ENCODE measurements at regions not wholly inside any gene's neighbourhood (a gene's known extent, or its start where the extent isn't known, plus 50 kb on each side); places are given as distances from the start of the nearest gene placed in this dataset.
A peak's percentile ranks its signal among the peaks of the same experiment; 100 is the strongest.

GRCh38 chr1:25098717-25099116 is 133.6 kb downstream of the SYF2 start:
- H3K27me3 ChIP-seq (replicated peaks in 1 of 7) = peaks cover 0 to 11% (median 0%) of the 10 kb centered on the region in 7 donors
- peaks cover 0 to 4% (median 0%) of the 10 kb centered on the region in 8 donors for H3K9me3 ChIP-seq
- DNase-seq = no peak
- H3K4me3 ChIP-seq = no peak overlapping the region
- intact Hi-C loops (cut with DNase I; ENCODE audit: low total_unique reads) = no loop called here
- peaks cover 12 to 58% (median 35%) of the 10 kb centered on the region in 6 donors for H3K4me1 ChIP-seq
- H3K27ac ChIP-seq = peak overlapping the region in 4 of 8 donors; percentile 6 to 68 (median 34)
- H3K36me3 ChIP-seq = no peaks in the 10 kb centered on the region
- WGBS, 5 donors = 67 to 78% (median 76%) methylated on average over 4 of the region's 4 CpGs
- no peak for TF ChIP-seq POLR2AphosphoS5 (IDR thresholded peaks at IDR 0.05)
- no peak for TF ChIP-seq CTCF (IDR thresholded peaks at IDR 0.05 in 8 of 11, conservative IDR thresholded peaks at IDR 0.05 in 3 of 11)
- TF ChIP-seq POLR2A (IDR thresholded peaks at IDR 0.05) = no peak

GRCh38 chr1:25096307-25097150 is 135.8 kb downstream of the SYF2 start:
- Histone ChIP-seq H3K4me3 (no peak overlapping the region), H3K9me3 (peaks cover 0 to 4% (median 0%) of the 10 kb centered on the region in 8 donors), H3K27me3 (replicated peaks in 1 of 7) (peaks cover 0 to 4% (median 0%) of the 10 kb centered on the region in 7 donors), H3K4me1 (peaks cover 12 to 52% (median 32%) of the 10 kb centered on the region in 6 donors), H3K27ac (no peak overlapping the region), H3K36me3 (no peaks in the 10 kb centered on the region)
- no peak for DNase-seq
- TF ChIP-seq POLR2AphosphoS5 (IDR thresholded peaks at IDR 0.05) (no peak), POLR2A (IDR thresholded peaks at IDR 0.05) (no peak), CTCF (IDR thresholded peaks at IDR 0.05 in 8 of 11, conservative IDR thresholded peaks at IDR 0.05 in 3 of 11) (no peak)
- 80 to 86% (median 85%) methylated on average over 8 of the region's 8 CpGs for whole genome bisulfite sequencing, 5 donors
- intact Hi-C loops (cut with DNase I; ENCODE audit: low total_unique reads) = no loop called here

GRCh38 chr1:25095635-25096200 is 136.6 kb downstream of the SYF2 start:
- no peaks in the 10 kb centered on the region for H3K36me3 ChIP-seq
- H3K4me1 ChIP-seq = peaks cover 6 to 44% (median 25%) of the 10 kb centered on the region in 6 donors
- H3K27me3 ChIP-seq (replicated peaks in 1 of 7) = peaks cover 0 to 4% (median 0%) of the 10 kb centered on the region in 7 donors
- no peak overlapping the region for H3K4me3 ChIP-seq
- intact Hi-C loops (cut with DNase I; ENCODE audit: low total_unique reads) = no loop called here
- peaks cover 0 to 4% (median 0%) of the 10 kb centered on the region in 8 donors for H3K9me3 ChIP-seq
- 47 to 54% (median 51%) methylated on average over 5 of the region's 5 CpGs for WGBS, 5 donors
- TF ChIP-seq CTCF (IDR thresholded peaks at IDR 0.05 in 8 of 11, conservative IDR thresholded peaks at IDR 0.05 in 3 of 11) (no peak), POLR2AphosphoS5 (IDR thresholded peaks at IDR 0.05) (no peak), POLR2A (IDR thresholded peaks at IDR 0.05) (no peak)
- peak overlapping the region in 1 of 8 donors; percentile 28 for H3K27ac ChIP-seq
- no peak for DNase-seq

GRCh38 chr1:25094995-25095394 is 137.3 kb downstream of the SYF2 start:
- no peak for DNase-seq
- intact Hi-C loops (cut with DNase I; ENCODE audit: low total_unique reads) = no loop called here
- WGBS, 5 donors = 67 to 80% (median 76%) methylated on average over 10 of the region's 10 CpGs

More at GRCh38 chr1:25094995-25095394, 137.3 kb downstream of the SYF2 start:
- Histone ChIP-seq H3K27ac (no peak overlapping the region), H3K27me3 (replicated peaks in 1 of 7) (peaks cover 0 to 4% (median 0%) of the 10 kb centered on the region in 7 donors), H3K9me3 (peaks cover 0 to 4% (median 0%) of the 10 kb centered on the region in 8 donors), H3K4me1 (peaks cover 2 to 37% (median 18%) of the 10 kb centered on the region in 6 donors), H3K36me3 (no peaks in the 10 kb centered on the region), H3K4me3 (no peak overlapping the region)
- TF ChIP-seq CTCF (IDR thresholded peaks at IDR 0.05 in 8 of 11, conservative IDR thresholded peaks at IDR 0.05 in 3 of 11) = no peak
- no peak for TF ChIP-seq POLR2AphosphoS5 (IDR thresholded peaks at IDR 0.05)
- TF ChIP-seq POLR2A (IDR thresholded peaks at IDR 0.05) = no peak

All from spleen (tissue), 11 donors.